LHCN-M2 (cell line): ENCODE measurements at regions not wholly inside any gene's neighbourhood (a gene's known extent, or its start where the extent isn't known, plus 50 kb on each side); places are given as distances from the start of the nearest gene placed in this dataset.
A peak's percentile ranks its signal among the peaks of the same experiment; 100 is the strongest.
"Not testable (repeated sequence)": the region's sequence is repeated elsewhere in the genome, so short reads cannot be mapped to it uniquely, and the experiment has no call there.

ENCODE experiments used
- DNase-seq: peaks from one replicate; pipeline ENCODE4 v3.0.0-alpha.2; 2012; ENCODE audit warnings: low read depth

DNA sequence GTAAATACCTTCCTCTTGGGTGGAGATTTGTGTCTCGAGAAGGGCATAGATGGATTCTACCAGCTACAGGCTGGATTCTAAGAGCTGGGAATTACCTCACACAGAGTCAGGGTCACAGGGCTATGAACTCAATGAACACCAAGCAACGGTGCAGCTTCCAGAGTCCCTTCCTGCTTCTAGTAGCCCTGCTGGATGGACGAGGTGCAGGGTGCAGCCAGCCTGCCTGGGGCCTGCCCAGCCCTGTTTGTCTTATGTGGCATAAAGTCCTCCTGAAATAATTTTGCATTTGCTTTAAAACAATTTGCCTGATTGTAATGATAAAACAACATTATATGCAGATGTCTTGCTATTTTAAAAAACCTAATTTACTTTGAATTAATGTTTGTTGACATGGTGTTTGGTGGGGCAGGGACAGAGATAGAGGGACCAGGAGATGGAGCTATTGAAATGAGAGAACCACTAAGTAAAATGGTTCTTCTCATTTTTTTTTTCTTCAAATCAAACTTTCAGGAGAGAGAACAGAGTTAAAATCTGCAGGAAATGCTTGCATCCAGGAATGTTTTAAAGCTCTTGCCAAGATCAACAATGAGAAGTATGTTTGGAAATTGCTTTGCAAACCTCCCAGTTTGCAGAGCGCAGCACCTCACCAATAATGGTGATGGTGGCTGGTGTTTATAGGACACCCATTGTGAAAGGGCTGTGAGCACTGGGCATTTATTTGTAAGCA lies 305.4 kb upstream of the PODXL start:
- DNase-seq = no peak

DNA sequence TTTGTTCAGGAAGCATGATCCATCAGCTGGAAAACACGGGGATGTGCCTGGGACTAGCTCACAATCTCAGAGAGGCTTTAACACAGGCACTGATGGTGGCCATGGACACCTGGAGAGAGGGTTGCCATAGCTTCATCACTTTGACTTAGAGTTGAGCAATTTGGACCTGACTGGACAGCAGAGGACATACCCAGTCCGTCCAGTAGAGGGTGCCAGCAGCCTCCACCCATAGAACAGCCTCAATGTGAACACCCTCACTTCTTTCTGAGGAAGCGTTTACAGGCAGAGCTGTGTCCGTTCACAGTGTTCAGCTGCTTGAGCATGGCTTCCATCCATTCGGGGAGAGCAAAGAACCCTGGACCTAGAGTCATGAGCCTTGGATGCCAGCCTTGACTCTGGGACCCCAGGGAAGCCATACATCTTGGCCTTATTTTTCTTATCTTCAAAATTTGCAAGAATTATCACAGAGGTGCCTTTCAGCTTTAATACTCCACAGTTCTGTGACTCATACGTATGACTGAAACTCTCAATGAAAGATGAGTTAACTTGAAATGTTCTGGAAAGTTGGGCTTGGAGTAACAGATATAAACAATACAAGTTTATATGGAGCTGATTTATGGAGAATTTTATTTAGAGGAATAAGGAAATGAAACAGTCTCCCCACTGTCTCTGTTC lies 302.9 kb upstream of the PODXL start:
- DNase-seq = peak; percentile 45

DNA sequence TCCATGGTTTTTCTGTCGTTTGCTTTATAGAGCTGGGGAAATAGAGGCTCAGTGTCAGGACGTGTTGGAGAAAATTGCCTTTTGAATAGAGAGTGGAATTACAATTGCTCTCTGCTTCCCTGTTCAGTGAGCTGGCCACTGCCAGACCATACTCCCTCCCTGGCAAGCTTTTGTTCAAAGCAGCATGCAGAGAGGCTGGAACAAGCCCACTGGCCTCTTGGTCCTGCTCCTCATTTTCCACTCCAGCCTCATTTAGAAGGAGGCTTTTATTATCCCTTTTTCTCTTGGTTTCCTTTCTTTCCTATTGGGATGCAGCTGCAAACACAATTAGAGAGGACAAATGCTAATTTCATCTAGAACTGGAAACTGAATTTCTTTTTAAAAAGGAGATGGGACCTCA lies 302.2 kb upstream of the PODXL start:
- DNase-seq = no peak

DNA sequence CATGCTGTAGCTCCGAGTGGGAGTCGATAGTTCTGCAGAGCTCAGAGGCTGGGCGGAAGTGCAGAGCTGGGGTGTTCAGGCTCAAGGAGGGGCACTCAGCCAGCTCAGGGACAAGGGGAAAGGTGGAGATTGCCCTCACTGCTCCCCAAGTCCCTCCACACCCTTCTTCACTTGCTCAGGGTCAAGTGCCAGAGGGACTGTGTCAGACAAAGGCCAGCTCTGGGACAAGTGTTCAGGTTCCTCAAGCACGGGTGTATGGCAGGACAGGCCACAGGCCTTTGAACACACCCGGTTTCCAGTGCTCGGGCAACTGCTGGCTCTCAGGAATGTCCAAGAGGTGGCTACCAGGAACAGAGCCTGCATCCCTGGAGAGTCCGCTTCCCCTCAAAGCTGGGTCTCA lies 293.0 kb upstream of the PODXL start:
- no peak for DNase-seq

DNA sequence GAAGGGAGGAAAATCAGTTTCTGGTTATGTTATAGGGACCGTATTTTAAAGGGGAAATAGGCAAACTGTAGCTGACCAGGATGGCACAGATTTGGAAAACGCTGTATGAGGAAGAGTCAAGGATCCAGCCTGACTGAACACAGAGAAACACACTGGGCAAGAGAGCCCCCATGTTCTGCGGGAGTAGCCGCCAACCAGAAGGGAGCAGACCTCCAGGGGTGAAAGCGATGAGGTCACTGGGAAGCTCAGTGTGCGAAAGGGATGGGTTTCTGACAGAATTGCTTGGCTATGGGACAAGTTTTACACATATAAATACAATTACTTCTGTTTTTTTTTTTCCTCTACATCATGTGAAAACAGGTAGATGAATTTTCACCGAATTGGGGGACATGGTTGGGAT lies 291.6 kb upstream of the PODXL start:
- DNase-seq = no peak

DNA sequence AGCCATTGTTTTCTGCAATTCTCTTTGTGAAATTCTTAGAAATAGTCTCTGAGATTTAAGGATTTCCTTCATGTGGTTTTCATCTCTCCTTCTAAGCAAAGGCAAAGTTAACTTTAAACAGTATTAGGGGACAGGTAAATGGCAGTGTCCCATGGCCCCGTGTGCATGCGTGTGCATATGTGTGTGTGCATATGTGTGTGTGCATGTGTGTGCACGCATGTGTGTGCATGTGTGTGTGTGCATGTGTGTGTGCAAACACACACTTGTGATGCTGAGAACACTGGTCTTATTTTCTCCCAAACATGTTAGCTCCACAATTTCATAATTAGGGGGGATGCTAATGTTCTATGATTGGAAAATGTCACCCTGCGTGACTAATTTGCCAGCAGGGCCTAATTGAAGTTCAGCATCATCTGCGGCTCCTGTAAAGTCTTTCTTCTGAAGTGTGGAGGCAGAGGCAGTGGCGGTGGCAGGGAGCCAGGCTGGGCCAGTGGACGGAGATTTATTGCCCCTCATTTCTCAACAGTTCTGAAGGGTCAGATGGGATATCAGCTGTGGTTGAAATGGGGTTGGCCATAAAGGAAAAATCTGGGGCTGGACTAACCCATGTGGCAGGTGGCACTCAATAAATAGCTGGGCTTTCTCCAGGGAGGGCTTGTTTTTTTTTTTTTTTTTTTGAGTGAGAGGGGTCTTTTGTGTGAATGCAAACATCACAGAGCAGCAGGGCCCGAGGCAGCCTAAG lies 289.3 kb upstream of the PODXL start:
- DNase-seq = no peak

DNA sequence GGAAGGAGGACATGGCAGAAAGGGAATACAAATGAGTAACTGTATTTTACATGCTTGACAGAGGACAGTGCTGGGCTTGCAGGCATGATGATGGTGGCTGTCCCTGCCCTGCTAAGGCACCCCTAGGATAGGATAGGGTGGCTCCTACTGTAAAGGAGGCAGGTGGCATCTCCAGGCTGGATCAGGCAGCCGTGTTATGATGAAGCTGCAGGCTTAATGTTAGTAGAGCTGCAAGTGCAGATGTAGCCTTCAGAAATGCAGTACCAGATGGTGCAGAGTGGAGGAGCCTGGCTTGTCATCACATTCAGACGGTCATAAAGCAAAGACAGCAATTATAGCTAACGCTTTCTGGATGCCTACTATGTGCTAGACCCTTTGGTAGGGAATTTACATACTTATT lies 287.9 kb upstream of the PODXL start:
- no peak for DNase-seq

DNA sequence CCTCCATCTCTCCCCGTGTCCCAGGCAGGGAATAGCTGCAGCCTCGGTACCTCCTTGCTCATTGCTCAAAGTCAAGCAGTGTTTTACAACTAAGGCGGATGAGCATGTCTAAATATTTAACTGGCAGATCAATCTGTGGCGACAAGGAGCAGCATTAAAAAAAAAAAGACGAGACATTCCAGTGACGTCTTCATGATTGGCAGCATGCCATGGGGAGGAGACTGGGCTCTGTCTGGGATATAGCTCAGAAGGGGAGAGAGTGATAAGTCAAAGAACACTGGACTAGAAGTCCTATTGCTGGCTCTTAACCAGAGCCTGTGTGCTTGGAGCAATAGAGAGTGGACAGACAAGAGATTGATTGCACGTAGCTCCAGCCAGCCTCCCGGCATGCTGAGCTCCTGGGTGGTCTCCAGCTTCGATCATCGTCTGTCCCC lies 287.5 kb upstream of the PODXL start:
- no peak for DNase-seq

DNA sequence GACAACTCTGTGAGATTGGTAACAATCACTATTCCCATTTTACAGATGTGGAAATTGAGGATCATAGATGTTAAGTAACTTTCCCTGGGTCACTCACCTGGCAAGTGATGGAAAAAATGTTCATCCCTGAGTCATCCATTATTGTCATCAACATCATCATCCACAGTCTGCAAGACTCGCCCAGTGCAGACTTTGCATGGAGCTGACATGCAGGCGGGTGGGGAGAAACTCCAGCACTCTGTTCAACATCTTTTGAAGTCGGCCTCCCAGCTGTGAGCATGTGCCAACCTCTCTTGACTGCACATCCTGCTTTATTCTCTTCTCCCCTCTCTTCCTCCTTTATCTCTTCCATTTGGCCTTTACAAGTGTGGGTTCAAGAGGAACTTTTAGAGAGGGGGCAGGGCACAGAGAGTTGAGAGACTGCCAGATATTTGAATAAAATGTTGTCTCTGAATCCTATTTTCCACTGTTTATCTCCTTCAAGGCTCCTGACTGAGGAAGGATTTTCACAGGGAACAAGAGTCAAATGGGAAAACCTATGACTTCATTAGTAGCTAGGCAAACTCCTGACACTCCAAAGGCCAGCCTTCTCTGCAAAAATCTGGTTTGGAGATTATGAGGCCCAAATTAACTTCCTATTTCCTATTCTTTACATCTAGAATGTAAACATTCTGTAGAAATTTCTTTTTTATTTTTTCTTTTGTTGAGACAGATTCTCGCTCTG lies 283.7 kb upstream of the PODXL start:
- DNase-seq = no peak

DNA sequence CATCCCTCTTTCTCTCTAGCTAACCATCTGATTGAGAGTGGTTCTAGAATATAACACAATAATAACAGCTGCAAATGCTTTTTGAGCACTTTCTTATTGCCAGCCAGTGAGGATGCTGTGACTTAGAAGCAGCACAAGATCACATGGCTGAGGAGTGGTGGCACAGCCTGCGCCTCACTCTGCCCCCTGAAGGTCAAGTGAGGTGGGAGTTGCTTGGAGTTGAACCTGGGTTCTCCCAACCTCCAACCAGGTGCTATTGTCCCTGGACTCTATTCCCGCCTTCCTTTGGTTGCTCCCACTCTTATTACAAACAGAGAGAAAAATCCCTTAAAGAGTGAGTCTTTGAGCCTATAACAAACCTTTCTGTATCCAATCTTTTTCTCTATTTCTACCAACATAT lies 280.3 kb upstream of the PODXL start:
- DNase-seq = no peak

DNA sequence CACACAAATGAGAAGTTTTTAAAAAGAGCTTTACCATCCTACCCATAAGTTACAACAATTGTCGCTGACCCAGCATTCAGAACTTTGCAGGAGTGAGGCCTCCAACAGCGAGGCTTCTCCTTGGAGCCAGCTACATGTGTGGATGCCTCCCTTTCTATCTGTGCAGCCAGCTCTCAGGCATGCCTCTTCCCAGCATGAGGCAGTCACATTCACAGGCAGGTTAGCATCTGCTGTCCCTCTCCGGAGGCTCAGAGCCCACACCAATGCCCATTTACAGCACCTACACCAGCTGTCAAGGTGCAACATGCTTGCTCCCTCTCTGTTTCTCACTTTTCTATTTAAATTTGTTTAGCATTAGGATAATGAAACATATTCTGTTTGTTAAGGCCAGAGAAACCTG lies 278.7 kb upstream of the PODXL start:
- no peak for DNase-seq

DNA sequence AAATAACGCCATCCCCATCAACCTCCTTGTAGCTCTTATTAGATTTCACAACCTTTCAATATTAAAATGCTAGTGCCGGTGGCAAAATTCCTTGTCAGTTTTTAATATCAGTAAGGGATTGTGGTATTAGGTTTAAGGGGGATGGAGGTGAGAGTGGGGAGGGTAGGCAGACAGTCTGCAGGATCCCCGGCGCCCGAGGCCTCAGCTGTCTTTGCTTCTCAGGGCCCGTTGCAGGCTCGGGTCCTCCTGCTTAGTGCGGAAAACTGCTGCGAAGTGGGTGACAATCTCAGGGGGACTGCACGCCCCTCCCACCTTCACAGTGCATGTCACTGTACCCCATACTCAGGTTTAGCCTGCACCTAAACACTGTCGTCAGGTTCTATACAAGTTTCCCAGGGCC lies 274.3 kb upstream of the PODXL start:
- no peak for DNase-seq

DNA sequence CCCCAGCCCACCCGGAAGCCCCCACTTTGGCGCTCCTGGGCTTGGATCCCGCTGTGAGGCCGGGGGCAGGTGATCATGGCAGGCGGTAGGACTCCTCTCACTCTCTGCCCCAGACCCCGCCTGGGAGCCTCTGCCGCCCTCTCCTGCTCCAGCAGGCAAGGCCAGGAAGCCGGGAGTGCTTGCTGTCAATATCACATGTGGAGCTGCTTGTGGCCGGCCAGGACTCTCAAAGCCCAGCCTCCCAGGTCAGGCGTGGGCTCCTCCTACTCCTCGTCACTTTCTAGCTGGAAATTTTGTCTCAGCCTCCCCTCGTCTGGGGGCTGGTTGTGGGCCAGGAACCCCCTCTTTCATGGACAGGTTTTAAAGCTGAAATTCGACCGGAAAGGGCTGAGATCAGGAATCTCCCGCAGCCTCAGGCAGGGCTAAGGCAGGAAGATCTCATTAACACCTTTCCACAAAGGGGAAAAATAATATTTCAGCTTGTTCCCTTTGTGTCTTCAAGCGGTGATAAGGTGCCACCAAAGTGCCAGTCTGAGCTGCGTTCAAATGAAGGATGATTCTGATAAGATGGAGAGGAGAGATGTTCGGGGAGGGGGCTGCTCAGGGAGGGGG lies 273.6 kb upstream of the PODXL start:
- DNase-seq = no peak

DNA sequence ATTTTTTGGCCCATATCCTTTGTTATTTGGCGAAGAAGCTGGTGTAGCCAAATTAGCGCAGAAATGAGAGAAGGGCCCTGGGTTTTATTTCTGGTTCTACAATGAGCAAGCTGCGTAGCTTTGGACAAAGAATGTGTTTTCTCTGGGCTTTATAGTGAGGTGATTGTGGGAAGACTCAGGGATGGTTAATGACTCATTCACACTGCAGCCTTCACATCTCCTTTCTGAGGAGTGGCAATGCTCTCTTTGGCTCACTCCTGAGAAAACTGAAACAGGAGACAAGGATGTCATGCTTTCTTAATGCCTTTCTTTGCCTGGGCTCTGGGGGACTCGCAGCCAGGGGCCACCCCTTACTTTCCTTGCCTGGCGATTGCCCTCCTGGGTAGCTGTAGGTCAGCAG lies 271.0 kb upstream of the PODXL start:
- DNase-seq = no peak

DNA sequence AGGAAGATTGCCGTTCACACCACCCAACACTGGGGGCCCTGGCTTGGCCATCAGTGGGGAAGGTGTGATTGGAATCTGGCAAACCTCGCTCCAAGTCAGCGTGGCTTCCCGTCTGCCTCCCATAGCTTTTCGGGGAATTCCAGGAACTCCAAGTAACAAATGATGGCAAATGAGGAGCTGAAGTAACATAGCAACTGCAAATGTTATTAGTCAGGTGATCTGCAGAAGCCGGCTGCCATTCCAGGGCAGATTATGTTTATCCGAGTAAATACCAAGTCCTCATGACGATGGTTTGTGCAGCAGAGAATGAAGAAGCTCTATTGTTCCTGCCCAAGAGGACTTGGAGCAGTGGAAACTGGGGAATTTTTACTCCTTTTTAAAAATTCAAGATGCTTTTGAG lies 270.5 kb upstream of the PODXL start:
- DNase-seq = no peak

DNA sequence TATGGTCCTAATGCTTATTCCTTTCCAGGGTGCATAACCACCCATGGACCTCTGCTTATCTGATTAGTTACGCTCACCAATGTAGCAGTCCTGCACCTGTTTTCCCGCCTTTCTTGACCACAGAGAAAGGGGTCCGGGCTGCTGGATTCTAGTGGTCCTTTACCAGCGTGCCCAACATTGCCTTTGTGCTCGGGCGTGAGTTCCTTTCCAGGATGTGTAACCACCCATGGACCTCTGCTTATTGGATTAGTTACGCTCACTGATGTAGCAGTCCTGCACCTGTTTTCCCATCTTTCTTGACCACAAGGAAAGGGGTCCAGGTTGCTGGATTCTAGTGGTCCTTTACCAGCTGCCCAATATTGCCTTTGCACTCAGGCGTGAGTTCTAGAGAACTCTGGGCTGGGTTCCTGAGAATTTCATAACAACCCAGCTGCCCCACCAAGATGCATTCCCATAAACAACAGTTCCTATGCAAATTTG lies 267.6 kb upstream of the PODXL start:
- not testable (repeated sequence) for DNase-seq

DNA sequence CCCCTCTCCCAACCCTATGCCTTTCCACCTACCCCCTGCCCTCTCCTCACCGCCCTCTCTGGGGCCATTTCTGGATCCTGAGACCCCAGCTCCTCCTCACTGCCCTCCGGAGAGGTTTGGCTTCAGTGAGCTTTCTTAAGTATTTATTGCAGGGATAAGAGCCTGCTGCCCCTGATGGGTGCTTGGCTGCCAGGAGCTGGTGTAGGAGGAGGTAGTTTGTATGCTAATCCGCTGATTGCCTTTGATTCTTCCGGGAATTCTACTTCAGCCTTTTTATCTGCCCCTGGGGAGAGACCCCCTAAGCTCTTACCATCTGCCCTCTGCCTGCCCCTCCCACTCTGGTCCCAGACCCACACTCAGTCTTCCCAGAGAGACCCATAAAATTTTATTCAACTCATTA lies 263.5 kb upstream of the PODXL start:
- DNase-seq = no peak

DNA sequence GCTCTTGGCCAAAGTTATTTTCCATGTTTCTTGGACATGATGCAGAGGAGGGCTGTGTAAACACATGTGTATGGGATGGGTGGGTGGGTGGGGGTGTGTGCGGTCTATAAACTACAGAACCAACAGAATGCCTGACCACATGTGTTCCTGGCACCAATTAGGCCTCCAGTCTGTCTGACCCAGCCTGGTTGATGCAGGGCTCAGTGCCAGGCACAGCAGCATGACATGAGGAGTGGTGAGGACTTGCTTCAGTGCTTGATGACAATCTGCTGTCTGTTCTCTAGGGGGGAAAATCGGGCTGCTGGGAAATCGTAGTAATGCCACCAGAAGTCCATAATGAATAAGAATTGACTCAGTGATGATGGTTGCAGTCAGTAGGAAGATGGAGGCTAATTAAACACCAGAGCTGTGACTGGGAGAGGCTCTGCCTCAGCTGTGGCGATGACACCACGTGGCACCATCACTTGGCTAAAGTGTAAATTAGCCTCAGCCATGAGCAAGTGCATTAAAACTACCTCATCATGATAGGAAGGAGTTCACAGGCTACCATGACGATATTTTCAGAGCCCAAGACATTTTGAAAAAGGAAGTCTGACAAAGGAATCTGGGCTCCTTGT lies 260.1 kb upstream of the PODXL start:
- DNase-seq = no peak

DNA sequence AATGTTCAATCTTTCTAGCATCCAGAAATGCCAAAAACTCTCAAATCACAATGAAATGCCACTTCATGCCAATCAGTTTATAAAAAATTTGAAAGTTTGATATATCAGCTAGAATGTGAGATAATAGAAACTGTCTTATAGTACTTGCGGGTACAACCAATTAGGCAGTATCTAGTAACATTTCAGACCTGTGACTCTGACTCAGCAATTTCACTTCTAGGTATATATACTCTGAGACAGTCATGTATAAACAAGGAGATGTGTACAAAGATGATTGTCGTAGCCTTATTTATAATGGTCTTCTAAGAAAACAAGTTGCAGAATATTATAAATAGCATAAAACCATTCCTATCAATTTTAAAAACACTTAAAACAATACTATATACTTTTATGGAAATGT lies 252.3 kb upstream of the PODXL start:
- DNase-seq = no peak

DNA sequence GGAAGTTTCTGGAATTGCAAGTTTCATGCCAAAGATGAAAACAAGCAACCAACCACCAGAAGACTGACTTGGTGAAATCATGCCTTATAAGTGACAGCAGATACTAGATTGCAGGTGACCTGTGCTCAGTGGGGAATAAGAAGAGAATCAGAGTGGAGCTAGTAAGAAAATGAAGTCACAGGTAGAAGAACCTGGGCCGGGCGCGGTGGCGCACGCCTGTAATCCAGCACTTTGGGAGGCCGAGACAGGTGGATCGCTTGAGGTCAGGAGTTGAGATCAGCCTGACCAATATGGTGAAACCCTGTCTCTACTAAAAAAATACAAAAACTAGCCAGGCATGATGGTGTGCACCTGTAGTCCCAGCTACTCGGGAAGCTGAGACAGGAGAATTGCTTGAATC lies 251.7 kb upstream of the PODXL start:
- DNase-seq = not testable (repeated sequence)

DNA sequence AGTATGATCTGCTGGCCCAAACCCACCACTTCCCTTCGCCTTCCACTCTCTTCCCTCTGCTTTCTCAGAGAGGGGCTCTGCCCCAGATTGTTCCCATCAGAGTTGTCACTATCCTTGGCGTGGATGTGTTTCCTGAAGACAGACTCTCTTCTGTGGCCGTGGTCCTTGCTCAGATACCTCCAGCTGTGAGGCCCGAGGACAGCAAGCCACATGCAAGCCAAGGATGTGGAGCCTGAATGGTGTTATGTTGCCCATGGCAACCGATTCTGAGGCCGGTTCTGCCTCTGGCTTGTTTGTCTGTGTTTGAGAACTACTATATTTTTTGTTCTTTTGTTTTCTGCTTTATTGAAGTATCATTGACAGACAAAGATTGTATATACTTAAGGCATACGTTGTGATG lies 247.4 kb upstream of the PODXL start:
- DNase-seq = no peak
